B cell (primary cell): ENCODE measurements at regions not wholly inside any gene's neighbourhood (a gene's known extent, or its start where the extent isn't known, plus 50 kb on each side); places are given as distances from the start of the nearest gene placed in this dataset.

Experiments used
- CTCF ChIP-seq: fragments of 200-600 bp; IDR thresholded peaks from one replicate; pipeline ENCODE4 v1.8.0; 2022; ENCODE audit warnings: antibody characterized with exemption, mild to moderate bottlenecking
- EZH2 ChIP-seq: IDR thresholded peaks from 2 replicates; pipeline ENCODE4 v1.6.1; 2012; ENCODE audit warnings: borderline replicate concordance, low read depth, mild to moderate bottlenecking, moderate library complexity, low read length; ENCODE audit not compliant: insufficient read depth, poor library complexity, severe bottlenecking

DNA sequence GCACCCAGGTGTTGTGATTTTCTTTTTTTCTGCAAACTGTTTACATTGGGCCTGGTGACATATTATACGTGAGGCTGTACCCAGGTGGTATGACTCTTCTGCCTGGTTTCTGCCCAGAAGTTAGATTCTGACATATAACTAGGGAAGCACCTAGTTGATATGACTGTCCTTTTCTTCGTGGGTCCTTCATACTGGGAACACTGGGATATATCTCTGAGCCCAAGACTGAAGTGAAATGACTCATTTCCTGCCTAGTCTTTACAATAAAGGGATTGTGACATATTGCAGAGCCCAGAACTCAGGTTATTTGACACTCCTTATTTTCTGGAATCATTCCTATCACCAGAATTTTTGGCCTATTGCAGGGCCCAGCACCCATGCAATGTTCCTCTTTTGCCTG is 1121.6 kb upstream of the AMELY start:
- TF ChIP-seq CTCF = no peak
- TF ChIP-seq EZH2 = no peak
